GM21367 (cell line): ENCODE measurements at regions not wholly inside any gene's neighbourhood (a gene's known extent, or its start where the extent isn't known, plus 50 kb on each side); places are given as distances from the start of the nearest gene placed in this dataset.
"Not testable (repeated sequence)": the region's sequence is repeated elsewhere in the genome, so short reads cannot be mapped to it uniquely, and the experiment has no call there.

Source experiments
- ATAC-seq: cut with Tn5 transposase; IDR thresholded peaks from one replicate; pipeline ENCODE4 v1.9.1; 2021; ENCODE audit not compliant: unreplicated experiment

GRCh38 chrX:56125946-56126345 is 106.2 kb upstream of the KLF8 start:
- ATAC-seq: no peak

- no peak for ATAC-seq
Observed at GRCh38 chrX:56130031-56130430, 102.1 kb upstream of the KLF8 start.

- ATAC-seq: no peak
Observed at GRCh38 chrX:56130436-56130835, 101.7 kb upstream of the KLF8 start.

- ATAC-seq: not testable (repeated sequence)
Observed at GRCh38 chrX:56164135-56164534, 68.0 kb upstream of the KLF8 start.
